ENCODE measurements at regions not wholly inside any gene's neighbourhood (a gene's known extent, or its start where the extent isn't known, plus 50 kb on each side); places are given as distances from the start of the nearest gene placed in this dataset.

DNA sequence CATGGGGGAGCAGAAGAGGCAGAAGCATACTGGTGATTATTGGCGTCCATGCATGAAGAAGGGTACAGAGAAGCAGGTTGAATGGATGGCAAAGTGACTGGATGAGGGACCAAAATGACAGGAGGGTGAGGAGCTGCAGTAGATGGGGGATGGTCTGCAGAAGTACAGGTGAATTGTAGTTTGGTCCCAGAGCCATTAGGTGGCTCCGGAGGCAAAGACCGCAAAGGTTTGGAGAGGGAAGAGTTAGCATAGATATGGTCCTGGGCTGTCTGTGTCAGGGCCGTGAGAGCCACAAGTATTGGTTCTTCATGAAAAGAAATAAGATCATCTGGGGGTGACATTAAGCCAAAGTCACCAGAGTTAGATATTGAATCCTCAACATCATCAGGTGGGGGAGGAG lies 59.0 kb upstream of the ZNF726 start:
- no peak for DNase-seq (ENCODE audit: low read depth)

DNA sequence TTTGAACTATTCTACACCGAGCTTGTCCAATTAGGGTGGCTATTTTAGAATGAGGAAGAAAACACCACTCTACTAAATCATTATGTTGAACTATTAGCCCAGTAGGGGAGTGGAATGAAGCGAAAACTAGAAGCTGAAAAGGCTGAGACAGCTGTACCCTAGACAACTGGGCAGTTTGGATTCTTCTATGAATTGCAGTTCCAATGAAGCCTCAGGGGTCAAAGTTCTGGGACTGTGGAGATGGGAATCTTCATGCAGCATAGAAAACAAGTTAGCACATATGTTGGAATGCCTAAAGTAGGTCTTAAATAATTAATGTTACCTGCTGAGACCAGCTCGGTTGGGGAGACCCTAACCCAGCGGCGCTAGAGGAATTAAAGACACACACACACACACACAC lies 62.7 kb upstream of the ZNF726 start:
- DNase-seq (ENCODE audit: low read depth) = no peak

DNA sequence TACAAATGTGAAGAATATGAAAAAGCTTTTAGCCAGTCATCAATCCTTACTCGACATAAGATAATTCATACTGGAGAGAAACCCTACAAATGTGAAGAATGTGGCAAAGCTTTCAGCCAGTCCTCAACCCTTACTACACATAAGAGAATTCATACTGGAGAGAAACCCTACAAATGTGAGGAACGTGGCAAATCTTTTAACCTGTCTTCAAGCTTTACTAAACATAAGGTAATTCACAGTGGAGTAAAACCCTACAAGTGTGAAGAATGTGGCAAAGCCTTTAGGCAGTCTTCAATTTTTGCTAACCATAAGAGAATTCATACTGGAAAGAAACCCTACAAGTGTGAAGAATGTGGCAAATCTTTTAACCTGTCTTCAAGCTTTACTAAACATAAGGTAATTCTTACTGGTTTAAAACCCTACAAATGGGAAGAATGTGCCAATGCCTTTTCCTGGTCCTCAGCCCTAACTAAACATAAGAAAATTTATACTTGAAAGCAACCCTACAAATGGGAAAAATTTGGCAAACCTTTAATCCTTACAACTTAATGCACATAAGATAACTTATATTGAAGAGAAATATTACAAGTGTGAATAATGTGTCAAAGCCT lies 74.1 kb upstream of the ZNF681 start:
- no peak for DNase-seq (ENCODE audit: low read depth)

GRCh38 chr19:23823952-23824389 lies 65.3 kb upstream of the ZNF681 start:
- DNase-seq (ENCODE audit: low read depth) = no peak

GRCh38 chr19:23822735-23823134 lies 64.0 kb upstream of the ZNF681 start:
- no peak for DNase-seq (ENCODE audit: low read depth)

GRCh38 chr19:23817519-23817918 lies 58.8 kb upstream of the ZNF681 start:
- peak; percentile 15 for DNase-seq (ENCODE audit: low read depth)

- no peak for DNase-seq (ENCODE audit: low read depth)
Measured at GRCh38 chr19:23810496-23810895, 51.8 kb upstream of the ZNF681 start.
